ENCODE measurements at regions not wholly inside any gene's neighbourhood (a gene's known extent, or its start where the extent isn't known, plus 50 kb on each side); places are given as distances from the start of the nearest gene placed in this dataset.
"Not testable (repeated sequence)": the region's sequence is repeated elsewhere in the genome, so short reads cannot be mapped to it uniquely, and the experiment has no call there.

- DNase-seq, result no peak
These were observed 252.6 kb downstream of the PAPSS1 start for GRCh38 chr4:107467461-107467860.

- no peak for DNase-seq
These were observed 261.8 kb downstream of the PAPSS1 start for GRCh38 chr4:107458194-107458593.

- DNase-seq, result no peak
These were observed 266.0 kb downstream of the PAPSS1 start for GRCh38 chr4:107453987-107454386.

- no peak for DNase-seq
These were observed 267.1 kb downstream of the PAPSS1 start for GRCh38 chr4:107452717-107453630.

GRCh38 chr4:107449611-107450369 lies 270.2 kb downstream of the PAPSS1 start:
- no peak for DNase-seq

- no peak for DNase-seq
These were observed 277.4 kb downstream of the PAPSS1 start for GRCh38 chr4:107442538-107443111.

GRCh38 chr4:107439401-107439800 lies 280.6 kb downstream of the PAPSS1 start:
- DNase-seq, result no peak

GRCh38 chr4:107436471-107436870 lies 283.6 kb downstream of the PAPSS1 start:
- DNase-seq, result not testable (repeated sequence)

- DNase-seq, result no peak
These were observed 287.6 kb downstream of the PAPSS1 start for GRCh38 chr4:107432451-107432850.

- no peak for DNase-seq
These were observed 296.2 kb downstream of the PAPSS1 start for GRCh38 chr4:107423677-107424405.

GRCh38 chr4:107419536-107419935 lies 300.5 kb downstream of the PAPSS1 start:
- not testable (repeated sequence) for DNase-seq

GRCh38 chr4:107419052-107419451 lies 301.0 kb downstream of the PAPSS1 start:
- no peak for DNase-seq

GRCh38 chr4:107415490-107415889 lies 304.5 kb downstream of the PAPSS1 start:
- DNase-seq, result not testable (repeated sequence)

GRCh38 chr4:107409872-107410271 lies 310.2 kb downstream of the PAPSS1 start:
- not testable (repeated sequence) for DNase-seq

GRCh38 chr4:107408968-107409367 lies 311.1 kb downstream of the PAPSS1 start:
- DNase-seq, result no peak

GRCh38 chr4:107404591-107405300 lies 315.3 kb downstream of the PAPSS1 start:
- no peak for DNase-seq

- DNase-seq, result no peak
These were observed 317.7 kb downstream of the PAPSS1 start for GRCh38 chr4:107402291-107402690.

- no peak for DNase-seq
These were observed 327.1 kb downstream of the PAPSS1 start for GRCh38 chr4:107392951-107393350.

- no peak for DNase-seq
These were observed 327.7 kb downstream of the PAPSS1 start for GRCh38 chr4:107392380-107392779.

- no peak for DNase-seq
These were observed 328.4 kb downstream of the PAPSS1 start for GRCh38 chr4:107391630-107392028.

- no peak for DNase-seq
These were observed 328.9 kb downstream of the PAPSS1 start for GRCh38 chr4:107391009-107391629.

GRCh38 chr4:107389965-107390364 lies 330.1 kb downstream of the PAPSS1 start:
- DNase-seq, result no peak
